NCI-H446 treated with DMSO at 0.1 percent for 48 hours (cell line): ENCODE measurements at regions not wholly inside any gene's neighbourhood (a gene's known extent, or its start where the extent isn't known, plus 50 kb on each side); places are given as distances from the start of the nearest gene placed in this dataset.
"Not testable (repeated sequence)": the region's sequence is repeated elsewhere in the genome, so short reads cannot be mapped to it uniquely, and the experiment has no call there.

Source experiments
- DNase-seq: peaks from one replicate; lab custom pipeline; 2025; lab: John Stamatoyannopoulos, UW

DNA sequence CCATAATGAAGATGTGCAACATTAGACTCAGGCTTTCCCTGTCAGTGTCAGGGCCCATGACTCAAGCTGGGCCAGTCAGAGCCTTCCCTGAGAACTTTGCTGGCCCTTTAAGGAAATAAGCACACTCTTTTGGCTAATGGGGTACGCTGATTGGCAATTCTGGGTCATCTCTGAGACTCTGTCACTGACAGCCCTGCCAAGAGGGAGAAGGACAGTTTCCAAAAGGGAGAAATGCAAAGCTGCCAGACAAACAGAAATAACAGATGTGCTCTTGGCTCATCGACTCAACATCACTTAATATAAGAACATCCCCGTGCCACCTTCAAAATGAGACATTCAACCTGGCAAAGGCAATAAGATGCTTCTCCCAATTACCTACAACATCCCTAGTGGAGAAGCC lies 491.9 kb upstream of the PROK2 start:
- DNase-seq: no peak

DNA sequence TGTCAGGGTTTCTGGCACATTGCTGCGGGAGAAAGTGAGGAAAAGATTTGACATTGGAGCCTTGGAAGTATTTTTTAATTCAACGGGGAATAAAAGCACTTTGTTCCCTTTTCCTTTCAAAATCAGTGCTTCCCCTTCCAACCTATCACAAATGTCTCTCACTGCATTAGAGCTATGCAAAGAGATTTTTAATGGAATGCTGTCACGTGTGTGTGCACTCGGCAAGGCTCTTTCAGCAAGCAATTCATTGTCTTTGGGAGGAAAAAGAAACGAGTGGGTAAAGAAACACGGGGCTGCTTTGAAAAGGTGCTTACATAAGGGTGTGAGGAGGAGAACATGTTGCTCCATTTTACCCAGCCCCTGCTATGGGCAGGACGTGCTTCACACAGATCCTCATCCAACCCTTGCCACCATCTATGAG lies 490.4 kb upstream of the PROK2 start:
- no peak for DNase-seq

- peak; percentile 46 for DNase-seq
These were observed 489.8 kb upstream of the PROK2 start for GRCh38 chr3:72274493-72275330.

- DNase-seq: no peak
These were observed 488.7 kb upstream of the PROK2 start for GRCh38 chr3:72273615-72274014.

- no peak for DNase-seq
These were observed 487.4 kb upstream of the PROK2 start for GRCh38 chr3:72272356-72272755.

- no peak for DNase-seq
These were observed 487.0 kb upstream of the PROK2 start for GRCh38 chr3:72271923-72272322.

DNA sequence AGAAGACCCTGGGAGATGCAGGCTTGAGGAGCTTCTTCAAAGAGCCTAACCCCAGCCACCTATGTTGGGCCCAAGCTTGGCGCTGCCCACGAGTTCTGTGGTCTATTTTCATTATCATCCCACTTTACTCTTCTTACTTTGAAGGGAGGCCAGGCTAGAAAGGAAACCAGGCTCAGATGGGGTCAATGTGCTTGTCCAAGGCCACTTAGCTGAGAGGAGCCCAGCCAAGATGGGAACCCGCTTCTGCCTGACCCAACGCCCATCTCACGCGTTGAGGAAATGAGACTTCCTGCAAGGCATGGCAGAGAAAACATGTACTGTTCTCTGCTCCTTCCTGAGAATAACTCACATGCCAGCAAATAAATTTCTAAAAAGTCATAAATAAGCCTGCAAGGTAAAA lies 486.3 kb upstream of the PROK2 start:
- no peak for DNase-seq

GRCh38 chr3:72270730-72271129 lies 485.8 kb upstream of the PROK2 start:
- DNase-seq: no peak

- DNase-seq: no peak
These were observed 485.2 kb upstream of the PROK2 start for GRCh38 chr3:72270072-72270681.

DNA sequence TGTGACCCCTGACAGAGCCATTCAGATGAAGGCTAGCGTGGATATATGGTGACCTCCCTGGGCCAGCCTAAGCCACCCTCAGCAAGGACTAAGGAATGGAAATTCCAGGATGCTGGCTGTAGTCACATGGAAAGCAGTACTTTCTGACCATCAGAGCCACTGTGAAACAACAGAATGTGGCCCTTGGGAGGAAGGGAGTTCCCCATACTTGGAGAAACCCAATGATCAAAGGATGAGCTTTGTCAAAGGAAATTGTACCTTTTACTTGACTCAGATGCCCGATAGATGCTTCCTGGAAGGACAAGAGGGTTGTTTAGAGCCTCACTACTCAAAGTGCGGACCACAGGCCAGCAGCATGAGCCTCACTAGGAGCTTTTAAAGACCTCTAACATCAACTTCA lies 484.5 kb upstream of the PROK2 start:
- DNase-seq: no peak

DNA sequence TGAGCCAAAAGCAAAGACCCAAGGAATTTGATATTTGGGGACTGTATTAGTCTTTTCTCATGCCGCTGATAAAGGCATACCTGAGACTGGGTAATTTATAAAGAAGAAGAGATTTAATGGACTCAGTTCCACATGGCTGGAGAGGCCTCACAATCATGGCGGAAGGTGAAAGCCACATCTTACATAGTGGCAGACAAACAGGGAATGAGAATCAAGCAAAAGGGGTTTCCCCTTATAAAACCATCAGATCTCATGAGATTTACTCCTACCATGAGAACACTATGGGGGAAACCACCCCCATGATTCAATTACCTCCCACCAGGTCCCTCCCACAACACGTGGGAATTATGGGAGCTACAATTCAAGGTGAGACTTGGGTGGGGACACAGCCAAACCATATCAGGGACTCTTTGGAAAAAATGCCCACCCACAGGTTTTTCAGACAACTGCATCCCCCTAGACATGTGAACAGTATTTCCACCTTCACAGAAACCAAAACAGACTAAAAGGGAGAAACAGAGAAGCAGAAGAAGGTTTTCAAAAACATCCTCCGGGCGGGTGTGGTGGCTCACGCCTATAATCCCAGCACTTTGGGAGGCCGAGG lies 482.1 kb upstream of the PROK2 start:
- DNase-seq: not testable (repeated sequence)

- DNase-seq: no peak
These were observed 481.0 kb upstream of the PROK2 start for GRCh38 chr3:72266016-72266370.

- DNase-seq: no peak
These were observed 480.5 kb upstream of the PROK2 start for GRCh38 chr3:72265256-72266015.

GRCh38 chr3:72263223-72263990 lies 478.5 kb upstream of the PROK2 start:
- no peak for DNase-seq

DNA sequence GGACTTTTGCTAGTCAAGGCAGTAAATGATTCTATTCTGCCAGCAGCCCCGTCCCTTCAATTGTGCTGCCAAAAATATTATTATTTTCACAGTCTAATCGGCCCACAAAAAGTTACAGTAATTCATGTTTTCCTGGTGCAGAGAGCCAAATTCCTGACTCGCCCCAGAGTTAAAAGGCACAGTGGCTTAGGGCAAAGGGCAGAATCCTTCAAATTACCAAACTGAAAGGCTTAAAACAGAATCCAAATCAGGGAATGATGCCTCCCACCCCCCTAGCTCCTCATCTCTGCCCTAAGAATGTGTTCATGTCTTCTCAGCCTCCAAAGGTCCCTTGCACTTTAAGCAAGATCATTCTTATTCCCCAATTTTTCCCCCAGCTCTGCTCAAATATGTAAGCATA lies 477.8 kb upstream of the PROK2 start:
- DNase-seq: no peak

GRCh38 chr3:72261566-72262564 lies 476.9 kb upstream of the PROK2 start:
- DNase-seq: peak; percentile 72

DNA sequence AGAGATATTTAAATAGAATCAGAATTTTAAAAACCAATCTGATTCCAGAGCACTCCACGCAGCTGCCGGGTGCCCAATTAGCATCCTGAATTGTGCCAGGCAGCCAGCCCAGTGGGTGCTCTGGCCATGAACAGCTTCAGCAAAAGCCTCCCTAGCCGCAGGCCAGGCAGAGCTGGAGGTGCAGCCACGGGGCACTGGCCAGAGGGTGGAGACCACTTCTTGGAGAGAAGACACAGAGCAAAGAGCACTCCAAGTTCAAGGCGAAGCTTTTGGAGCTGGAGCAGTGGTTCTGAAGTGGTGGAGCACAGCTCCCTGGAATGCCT lies 475.6 kb upstream of the PROK2 start:
- no peak for DNase-seq

DNA sequence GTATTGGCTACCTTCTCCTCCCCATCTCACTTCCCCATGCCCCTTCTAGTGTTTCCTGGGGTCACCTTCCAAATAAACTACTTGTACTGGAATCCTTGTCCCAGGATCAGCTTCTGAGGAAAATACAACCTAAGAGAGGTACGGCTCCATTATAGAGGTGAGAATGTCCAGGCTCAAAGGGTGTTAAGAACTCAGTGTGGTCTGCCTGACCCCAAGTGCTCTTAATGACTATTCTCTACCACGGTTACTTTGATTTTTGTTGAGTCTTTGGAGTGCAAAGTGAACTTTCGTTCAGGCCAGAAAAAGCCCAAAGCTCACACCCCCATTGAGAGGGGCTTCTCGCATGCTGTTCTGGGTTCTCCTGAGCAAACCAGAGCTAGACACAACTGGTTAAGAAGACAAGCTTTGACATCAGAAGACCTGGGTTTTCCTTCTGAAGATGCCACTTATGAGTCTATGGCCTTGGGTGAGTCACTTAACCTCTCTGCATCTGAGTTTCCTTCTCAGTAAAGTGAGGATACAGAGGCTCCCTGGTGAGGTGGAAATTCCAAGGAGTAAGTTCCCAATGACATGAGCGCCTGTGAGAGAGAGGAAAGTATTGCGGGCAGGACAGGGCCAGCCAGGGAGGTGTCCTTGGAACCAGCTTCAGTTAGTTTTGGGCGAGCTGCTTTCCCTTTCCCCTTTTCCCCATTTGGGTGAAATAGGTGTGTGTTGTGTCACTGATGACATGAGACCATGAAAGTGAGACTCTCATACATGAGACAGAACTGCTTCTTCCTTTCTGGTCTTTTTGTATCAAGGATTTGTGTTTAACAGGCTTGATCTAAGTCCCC lies 475.0 kb upstream of the PROK2 start:
- DNase-seq: no peak

GRCh38 chr3:72258361-72259141 lies 473.6 kb upstream of the PROK2 start:
- DNase-seq: no peak
